ENCODE measurements at regions not wholly inside any gene's neighbourhood (a gene's known extent, or its start where the extent isn't known, plus 50 kb on each side); places are given as distances from the start of the nearest gene placed in this dataset.

DNA sequence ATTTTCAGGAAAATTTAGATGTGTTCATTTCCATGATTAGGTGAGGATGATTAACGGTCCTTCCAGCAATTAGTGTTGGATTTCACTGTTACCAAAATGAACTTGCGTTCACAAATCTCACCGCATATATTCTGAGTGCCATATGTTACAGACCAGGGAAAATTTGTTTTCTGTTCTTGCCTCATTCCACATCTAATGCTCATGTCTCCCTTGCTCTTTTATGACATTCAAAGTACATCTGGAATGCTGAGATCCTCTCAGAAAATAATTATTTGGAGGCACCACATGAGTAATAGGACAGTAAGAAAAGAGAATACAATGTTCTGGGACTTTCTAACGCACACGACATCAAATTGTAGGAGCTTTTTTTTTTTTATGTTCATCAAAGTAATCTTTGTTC lies 406.5 kb downstream of the SHISA9 start:
- TF ChIP-seq, protein P1, sequence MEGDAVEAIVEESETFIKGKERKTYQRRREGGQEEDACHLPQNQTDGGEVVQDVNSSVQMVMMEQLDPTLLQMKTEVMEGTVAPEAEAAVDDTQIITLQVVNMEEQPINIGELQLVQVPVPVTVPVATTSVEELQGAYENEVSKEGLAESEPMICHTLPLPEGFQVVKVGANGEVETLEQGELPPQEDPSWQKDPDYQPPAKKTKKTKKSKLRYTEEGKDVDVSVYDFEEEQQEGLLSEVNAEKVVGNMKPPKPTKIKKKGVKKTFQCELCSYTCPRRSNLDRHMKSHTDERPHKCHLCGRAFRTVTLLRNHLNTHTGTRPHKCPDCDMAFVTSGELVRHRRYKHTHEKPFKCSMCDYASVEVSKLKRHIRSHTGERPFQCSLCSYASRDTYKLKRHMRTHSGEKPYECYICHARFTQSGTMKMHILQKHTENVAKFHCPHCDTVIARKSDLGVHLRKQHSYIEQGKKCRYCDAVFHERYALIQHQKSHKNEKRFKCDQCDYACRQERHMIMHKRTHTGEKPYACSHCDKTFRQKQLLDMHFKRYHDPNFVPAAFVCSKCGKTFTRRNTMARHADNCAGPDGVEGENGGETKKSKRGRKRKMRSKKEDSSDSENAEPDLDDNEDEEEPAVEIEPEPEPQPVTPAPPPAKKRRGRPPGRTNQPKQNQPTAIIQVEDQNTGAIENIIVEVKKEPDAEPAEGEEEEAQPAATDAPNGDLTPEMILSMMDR (IDR thresholded peaks at IDR 0.05): no peak
- no peak for TF ChIP-seq POLR2A (IDR thresholded peaks at IDR 0.05)
